Breast epithelium (tissue), 3 donors: ENCODE measurements at regions not wholly inside any gene's neighbourhood (a gene's known extent, or its start where the extent isn't known, plus 50 kb on each side); places are given as distances from the start of the nearest gene placed in this dataset.

ENCODE experiments used
- CTCF ChIP-seq, 3 donors: fragments of 450-650 bp; IDR thresholded peaks; one replicate each; pipeline ENCODE4 v1.5.1; 2016 to 2017; ENCODE audit warnings: antibody characterized with exemption in 3 of 3, mild to moderate bottlenecking in 3 of 3, moderate library complexity in 3 of 3
- POLR2AphosphoS5 ChIP-seq, 3 donors: sonication (generic); formaldehyde crosslinking; IDR thresholded peaks; one replicate each; pipeline ENCODE4 v1.6.1; 2017; ENCODE audit warnings: antibody characterized with exemption in 3 of 3

DNA sequence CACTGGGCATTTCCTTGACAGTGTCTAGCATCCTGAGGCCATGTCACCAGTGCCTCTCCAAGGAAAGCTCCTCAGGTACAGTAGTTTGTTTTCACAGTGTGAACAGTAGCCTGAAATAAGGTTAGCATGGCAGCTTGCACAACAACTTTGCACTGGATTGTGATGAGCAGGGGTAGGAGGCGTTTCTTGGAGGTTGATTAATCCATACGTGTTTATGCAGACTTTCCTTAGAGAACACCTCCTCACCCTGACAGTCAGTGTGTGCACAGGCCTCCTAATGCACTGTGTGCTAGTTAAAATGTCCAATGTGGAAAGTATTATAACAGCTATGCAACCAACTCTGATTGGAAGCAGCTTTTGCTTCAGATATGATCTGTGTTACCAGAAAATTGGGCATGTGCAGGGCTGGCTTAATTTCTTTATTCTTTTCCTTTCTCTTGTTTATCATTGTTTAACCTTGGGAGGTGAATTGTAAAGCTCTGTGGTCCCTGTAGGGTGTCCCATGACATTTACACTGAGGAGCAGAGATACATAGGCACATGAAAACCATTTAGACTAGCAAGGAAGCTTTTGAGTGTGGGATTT lies 77.2 kb upstream of the LDAH start:
- TF ChIP-seq POLR2AphosphoS5 (IDR thresholded peaks at IDR 0.05) (no peak), CTCF (IDR thresholded peaks at IDR 0.05) (no peak)
